Suprapubic skin (tissue), 3 donors: ENCODE measurements at regions not wholly inside any gene's neighbourhood (a gene's known extent, or its start where the extent isn't known, plus 50 kb on each side); places are given as distances from the start of the nearest gene placed in this dataset.

Source experiments
- CTCF ChIP-seq, 2 donors: fragments of 200-600 bp in 1 of 2; fragments of 450-650 bp in 1 of 2; sonication (generic) in 1 of 2; IDR thresholded peaks; one replicate each; pipeline ENCODE4 v1.5.1; 2016 to 2019; ENCODE audit warnings: antibody characterized with exemption in 2 of 2, mild to moderate bottlenecking in 1 of 2, moderate library complexity in 1 of 2
- POLR2A ChIP-seq, 2 donors: fragments of 450-650 bp; IDR thresholded peaks; one replicate each; pipeline ENCODE4 v1.6.1; 2017; ENCODE audit warnings: antibody characterized with exemption in 2 of 2, mild to moderate bottlenecking in 2 of 2, moderate library complexity in 2 of 2

- TF ChIP-seq CTCF (IDR thresholded peaks at IDR 0.05) = no peak
- no peak for TF ChIP-seq POLR2A (IDR thresholded peaks at IDR 0.05)
These were observed 216.5 kb upstream of the BTG1 start for GRCh38 chr12:92362126-92362525.
